ENCODE measurements at regions not wholly inside any gene's neighbourhood (a gene's known extent, or its start where the extent isn't known, plus 50 kb on each side); places are given as distances from the start of the nearest gene placed in this dataset.
A peak's percentile ranks its signal among the peaks of the same experiment; 100 is the strongest.

GRCh38 chr17:77690271-77691161 is 268.0 kb upstream of the TNRC6C start:
- TF ChIP-seq CTCF (IDR thresholded peaks at IDR 0.05; ENCODE audit: extremely low read depth, low read depth, low read length) = no peak
- no peaks in the 10 kb centered on the region for H3K36me3 ChIP-seq (ENCODE audit: insufficient read depth, low read length)
- DNase-seq (ENCODE audit: insufficient read length, low spot score, missing footprints) = peak; percentile 85
- no peaks in the 10 kb centered on the region for H3K79me2 ChIP-seq (ENCODE audit: insufficient read depth, low read length)
- H4K20me1 ChIP-seq (ENCODE audit: insufficient read depth, low read length) = no peaks in the 10 kb centered on the region
- H3K4me1 ChIP-seq (ENCODE audit: insufficient read depth, low read length) = peaks cover 4% of the 10 kb centered on the region
- peak overlapping the region; percentile 68 for H2AFZ ChIP-seq (ENCODE audit: low read length)
- no peak overlapping the region for H3K27ac ChIP-seq (ENCODE audit: low read depth, low read length)
- peak overlapping the region; percentile 52 for H3K4me2 ChIP-seq (ENCODE audit: insufficient read depth, low read length)
- H3K9me3 ChIP-seq (ENCODE audit: low read depth, low read length) = no peaks in the 10 kb centered on the region
- H3K27me3 ChIP-seq (ENCODE audit: insufficient read depth, low read length) = peaks cover 22% of the 10 kb centered on the region
- H3K4me3 ChIP-seq (ENCODE audit: insufficient read depth, low read length) = peak overlapping the region; percentile 42

- Histone ChIP-seq H4K20me1 (ENCODE audit: insufficient read depth, low read length) (no peaks in the 10 kb centered on the region), H3K4me2 (ENCODE audit: insufficient read depth, low read length) (no peak overlapping the region), H3K4me3 (ENCODE audit: insufficient read depth, low read length) (no peak overlapping the region), H3K27ac (ENCODE audit: low read depth, low read length) (no peak overlapping the region), H3K36me3 (ENCODE audit: insufficient read depth, low read length) (no peaks in the 10 kb centered on the region), H3K9me3 (ENCODE audit: low read depth, low read length) (no peaks in the 10 kb centered on the region), H3K27me3 (ENCODE audit: insufficient read depth, low read length) (peaks cover 22% of the 10 kb centered on the region), H2AFZ (ENCODE audit: low read length) (no peak overlapping the region), H3K4me1 (ENCODE audit: insufficient read depth, low read length) (peaks cover 4% of the 10 kb centered on the region), H3K79me2 (ENCODE audit: insufficient read depth, low read length) (no peaks in the 10 kb centered on the region)
- no peak for DNase-seq (ENCODE audit: insufficient read length, low spot score, missing footprints)
- no peak for TF ChIP-seq CTCF (IDR thresholded peaks at IDR 0.05; ENCODE audit: extremely low read depth, low read depth, low read length)
Measured at GRCh38 chr17:77691216-77692085, 267.1 kb upstream of the TNRC6C start.

- no peak overlapping the region for H3K27ac ChIP-seq (ENCODE audit: low read depth, low read length)
- H3K4me1 ChIP-seq (ENCODE audit: insufficient read depth, low read length) = peaks cover 4% of the 10 kb centered on the region
- H3K4me3 ChIP-seq (ENCODE audit: insufficient read depth, low read length) = no peak overlapping the region
- no peak for TF ChIP-seq CTCF (IDR thresholded peaks at IDR 0.05; ENCODE audit: extremely low read depth, low read depth, low read length)
- no peak overlapping the region for H3K4me2 ChIP-seq (ENCODE audit: insufficient read depth, low read length)
- H3K79me2 ChIP-seq (ENCODE audit: insufficient read depth, low read length) = no peaks in the 10 kb centered on the region
- H3K9me3 ChIP-seq (ENCODE audit: low read depth, low read length) = no peaks in the 10 kb centered on the region
- DNase-seq (ENCODE audit: insufficient read length, low spot score, missing footprints) = peak; percentile 95
- no peaks in the 10 kb centered on the region for H4K20me1 ChIP-seq (ENCODE audit: insufficient read depth, low read length)
- no peaks in the 10 kb centered on the region for H3K36me3 ChIP-seq (ENCODE audit: insufficient read depth, low read length)
- peaks cover 24% of the 10 kb centered on the region for H3K27me3 ChIP-seq (ENCODE audit: insufficient read depth, low read length)
- H2AFZ ChIP-seq (ENCODE audit: low read length) = no peak overlapping the region
Measured at GRCh38 chr17:77692571-77693161, 265.8 kb upstream of the TNRC6C start.
